ENCODE measurements at regions not wholly inside any gene's neighbourhood (a gene's known extent, or its start where the extent isn't known, plus 50 kb on each side); places are given as distances from the start of the nearest gene placed in this dataset.

DNA sequence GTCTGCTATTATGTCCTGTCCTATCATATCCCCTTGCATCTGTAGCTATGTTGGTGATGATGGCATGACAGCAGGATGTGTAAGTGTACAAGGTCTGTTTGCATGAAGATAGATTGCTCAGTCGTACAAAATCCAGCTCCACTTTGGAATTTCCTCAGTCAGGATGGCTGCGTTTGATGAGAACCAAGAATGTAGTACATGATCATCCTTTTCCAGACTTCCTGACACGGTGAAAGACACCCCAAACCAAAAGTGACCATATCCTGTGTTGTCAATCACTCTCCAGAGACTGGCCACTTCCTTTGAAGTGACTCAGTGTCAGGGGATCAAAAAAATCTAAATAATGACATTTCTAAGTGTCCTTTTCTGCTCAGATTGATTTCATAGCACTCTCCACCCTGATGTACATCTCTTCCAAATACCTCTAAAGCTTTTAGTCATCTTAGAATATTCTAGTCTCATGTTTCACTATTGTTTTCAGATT lies 213.4 kb downstream of the PLK2 start:
- DNase-seq = peak; percentile 10

DNA sequence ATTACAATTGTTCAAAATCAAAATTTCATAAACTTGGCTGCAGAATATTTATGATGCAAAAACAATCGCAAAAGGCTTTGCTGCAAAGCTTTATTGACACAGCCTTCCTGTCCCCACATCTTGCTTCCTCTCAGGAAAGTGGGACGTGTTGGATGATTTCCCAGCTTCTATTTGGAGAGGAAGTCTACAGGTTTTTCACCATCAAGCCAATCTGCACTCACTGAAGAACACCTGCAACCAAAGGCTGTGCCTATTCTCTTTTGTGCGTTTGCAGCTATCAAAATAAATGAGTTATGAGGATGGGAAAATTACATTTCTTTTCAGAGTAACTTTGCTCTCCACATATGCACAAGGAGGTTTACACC lies 214.4 kb downstream of the PLK2 start:
- DNase-seq = no peak

DNA sequence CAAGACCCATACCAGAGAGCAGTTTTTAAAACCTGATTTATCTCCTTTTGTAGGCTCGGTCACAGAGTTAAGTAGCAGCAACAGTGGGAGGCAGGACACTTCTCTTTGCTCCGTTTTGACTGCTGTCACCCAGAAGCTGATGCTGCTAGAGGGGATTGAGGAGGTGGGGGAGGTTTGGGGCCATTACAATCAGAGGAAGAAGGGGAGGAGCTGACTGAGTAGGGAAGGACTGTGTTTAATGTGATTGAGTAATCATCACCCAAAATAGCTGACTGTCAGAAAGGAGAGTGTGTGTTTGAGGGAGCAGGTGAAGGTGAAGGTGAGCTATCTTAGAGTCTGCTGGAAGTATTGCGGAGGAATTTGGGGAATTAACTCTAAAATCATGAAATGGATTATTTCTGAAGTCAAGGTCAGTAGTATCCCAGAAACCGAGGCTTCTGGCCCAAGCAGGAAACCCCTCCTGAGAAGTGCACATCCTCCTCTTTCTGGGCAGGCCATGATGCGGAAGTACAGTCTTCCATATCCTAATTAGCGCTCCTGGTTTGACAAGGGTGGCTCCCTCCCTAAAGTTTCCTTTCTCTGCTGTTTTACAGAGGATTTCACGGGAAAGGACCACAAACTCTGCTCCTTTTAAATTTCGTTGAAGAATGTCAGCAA lies 214.9 kb downstream of the PLK2 start:
- no peak for DNase-seq

DNA sequence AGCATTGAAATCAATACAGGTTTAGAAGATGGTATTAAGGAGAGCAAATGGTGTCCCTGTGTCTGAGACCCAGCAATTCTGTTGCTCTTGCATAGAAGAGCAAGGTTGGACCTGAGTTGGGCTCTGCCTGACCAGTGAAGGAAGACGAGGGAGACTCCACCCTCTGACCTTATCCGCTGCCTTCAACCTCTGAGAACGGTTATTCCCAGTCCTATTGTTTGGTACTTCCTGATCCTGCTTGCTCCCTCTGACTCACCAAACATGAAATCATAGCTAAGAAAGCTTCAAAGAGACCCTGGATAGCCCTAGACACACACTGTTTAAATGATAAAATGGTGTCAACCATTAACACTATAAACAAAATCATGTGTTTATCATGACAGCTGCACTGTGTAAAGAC lies 218.5 kb downstream of the PLK2 start:
- DNase-seq = no peak

DNA sequence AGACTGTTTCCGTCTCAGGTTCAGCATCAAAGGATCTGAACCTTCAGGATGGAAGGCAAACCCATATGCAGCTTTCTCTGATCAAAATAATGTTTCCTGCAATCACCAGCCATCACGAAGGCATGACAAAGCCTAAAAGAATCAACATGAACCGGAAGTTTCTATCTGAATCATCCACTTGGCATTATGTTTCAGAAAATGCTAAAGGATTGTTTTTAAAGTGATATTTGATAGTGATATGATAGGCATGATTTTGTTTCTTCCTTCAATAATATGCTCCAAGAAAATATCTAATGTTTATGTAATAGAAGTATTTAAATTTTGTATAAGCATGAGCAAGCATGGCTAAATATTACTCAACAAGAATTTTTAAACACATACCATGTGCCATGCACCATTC lies 219.6 kb downstream of the PLK2 start:
- peak; percentile 79 for DNase-seq

DNA sequence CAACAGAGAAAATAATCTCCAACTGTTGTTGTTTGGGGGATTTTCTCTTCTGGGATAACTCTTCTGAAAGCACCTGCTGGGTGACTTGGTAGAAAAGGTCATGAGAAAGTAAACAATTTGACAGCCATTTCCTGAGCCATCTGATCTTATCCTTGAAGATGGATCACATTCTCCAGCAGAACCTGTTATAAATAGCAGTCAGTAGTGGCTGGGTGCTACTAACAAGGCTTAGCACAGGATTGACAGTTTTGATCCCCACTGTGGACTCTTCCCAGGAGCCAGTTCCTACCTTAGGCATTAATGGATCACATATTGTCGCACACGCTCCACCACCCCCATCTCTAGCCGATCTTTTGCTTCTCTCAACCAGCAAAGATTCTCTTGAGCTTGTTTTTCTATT lies 220.2 kb downstream of the PLK2 start:
- DNase-seq = no peak

DNA sequence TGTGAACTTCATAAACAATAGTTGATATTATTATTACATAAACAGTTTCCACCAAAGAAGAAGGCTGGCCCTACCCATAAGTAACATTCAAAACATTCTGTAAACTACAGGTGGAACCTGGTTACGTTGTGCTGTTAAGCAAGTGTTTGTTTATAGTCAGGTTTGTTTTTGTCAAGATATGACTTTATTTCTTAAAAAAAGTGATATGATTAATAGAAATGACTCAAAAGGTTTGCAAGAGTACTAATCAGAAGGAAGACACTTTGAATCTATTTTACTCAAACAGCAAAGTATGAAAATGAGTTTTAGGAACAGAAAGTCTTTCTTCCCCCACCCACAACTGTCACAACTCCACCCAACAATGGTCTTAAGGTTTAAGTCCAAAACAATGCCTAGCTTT lies 220.8 kb downstream of the PLK2 start:
- DNase-seq = no peak

DNA sequence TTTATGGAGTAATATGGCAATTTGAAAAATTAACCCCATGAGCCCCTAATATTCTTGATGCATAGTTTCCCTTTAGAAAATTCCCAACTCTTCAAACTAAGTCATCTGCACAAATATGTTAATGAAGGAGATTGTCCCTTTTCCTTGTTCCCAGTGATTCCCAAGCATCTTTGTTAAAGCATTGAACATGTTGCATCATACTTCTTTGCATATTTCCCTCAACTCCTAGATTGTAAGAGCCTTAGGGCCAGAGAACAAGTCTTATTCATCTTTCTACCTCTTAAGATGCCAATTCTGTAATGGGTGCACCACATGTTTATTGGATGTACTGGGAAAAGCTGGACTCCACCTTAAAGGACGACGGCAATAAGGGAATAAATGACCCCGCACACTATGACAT lies 223.4 kb downstream of the PLK2 start:
- no peak for DNase-seq

DNA sequence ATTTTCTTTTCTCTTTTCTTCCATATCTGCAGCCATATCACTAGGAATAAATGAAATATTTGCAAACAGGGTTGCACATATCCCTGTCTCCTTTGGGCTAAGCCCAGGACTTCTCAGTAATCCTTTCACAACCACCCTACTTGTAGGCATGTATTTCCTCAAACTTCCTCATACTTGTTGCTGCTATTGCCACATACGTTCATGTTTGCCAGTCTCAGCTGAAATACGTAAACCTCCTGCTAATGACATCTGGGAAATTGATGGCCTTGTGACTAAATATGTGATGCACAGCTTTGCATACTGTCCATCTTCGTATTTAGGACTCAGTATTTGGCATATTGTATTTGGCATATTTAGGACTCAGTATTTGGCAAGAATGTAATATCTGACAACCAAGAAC lies 224.6 kb downstream of the PLK2 start:
- DNase-seq = peak; percentile 19

DNA sequence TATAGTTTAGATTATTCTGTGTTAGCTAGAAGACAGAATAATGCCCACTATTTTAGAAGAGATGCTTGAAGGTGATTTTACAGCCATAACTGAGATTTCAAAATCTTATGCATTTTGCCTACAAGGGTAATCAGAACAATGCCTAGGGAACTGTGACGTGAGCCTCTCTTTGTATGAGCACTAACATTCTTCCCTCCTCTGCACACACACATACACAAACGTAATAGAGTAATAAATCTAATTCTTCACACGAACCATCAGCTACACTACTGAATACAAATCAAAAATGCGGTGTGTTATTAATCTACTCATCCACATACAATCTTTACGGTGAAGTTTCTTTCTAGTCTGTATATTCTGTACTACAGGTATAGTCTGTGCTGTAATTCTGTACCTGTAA lies 227.8 kb downstream of the PLK2 start:
- no peak for DNase-seq

DNA sequence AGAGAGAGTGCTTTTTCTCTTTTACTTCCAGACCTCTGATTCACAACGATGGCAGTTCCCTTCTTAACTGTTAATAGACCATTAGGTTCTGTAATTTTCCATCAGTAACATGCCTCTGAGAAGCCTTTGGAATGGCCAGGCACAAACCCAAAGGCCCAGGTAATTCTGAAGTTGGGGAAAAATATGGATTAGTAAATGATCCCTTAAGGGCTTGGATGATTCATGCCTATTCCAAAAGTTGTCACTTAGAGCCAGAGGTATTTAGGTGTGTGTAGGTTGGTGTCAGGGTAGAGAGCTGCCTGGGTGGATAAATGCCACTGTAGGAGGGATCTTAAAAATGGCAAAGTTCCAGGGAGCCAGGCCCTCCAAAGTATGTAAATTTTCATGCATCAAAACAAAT lies 228.8 kb downstream of the PLK2 start:
- DNase-seq = no peak

DNA sequence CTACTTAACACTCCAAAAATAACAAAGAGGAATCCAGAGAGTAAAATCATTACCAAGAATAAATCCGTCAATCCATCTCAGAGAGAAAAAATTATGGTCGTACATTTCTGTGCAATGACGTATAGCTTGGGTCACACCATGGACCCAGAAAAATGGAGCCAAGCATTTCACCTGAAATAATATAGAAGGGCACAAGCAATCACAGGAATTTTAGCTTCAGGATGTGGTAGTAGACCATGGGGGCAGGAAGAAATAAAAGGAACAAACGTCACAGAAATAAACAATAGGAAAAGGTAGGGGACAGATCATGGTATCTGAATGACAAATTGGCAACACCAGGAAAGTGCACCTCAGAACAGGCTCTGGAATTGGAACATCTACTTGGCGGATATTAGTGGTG lies 231.0 kb downstream of the PLK2 start:
- no peak for DNase-seq

DNA sequence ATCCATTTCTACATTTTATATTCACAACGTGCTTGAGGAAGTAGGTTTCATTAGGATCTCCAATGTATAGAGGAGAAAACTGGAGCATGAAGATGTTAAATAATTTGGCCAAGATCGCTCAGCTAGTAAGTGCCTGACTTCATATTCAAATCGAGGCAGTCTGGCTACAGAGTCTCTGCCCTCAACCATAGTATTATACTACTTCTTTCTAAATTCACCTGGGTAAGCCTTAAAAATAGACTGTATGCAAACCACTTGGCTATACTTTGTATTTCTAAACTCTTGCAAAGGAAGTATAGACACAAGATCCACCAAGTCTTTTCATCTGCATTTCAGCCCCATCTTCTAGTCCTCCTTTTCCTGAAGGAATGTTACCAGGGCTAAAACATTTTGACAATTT lies 232.0 kb downstream of the PLK2 start:
- DNase-seq = no peak

DNA sequence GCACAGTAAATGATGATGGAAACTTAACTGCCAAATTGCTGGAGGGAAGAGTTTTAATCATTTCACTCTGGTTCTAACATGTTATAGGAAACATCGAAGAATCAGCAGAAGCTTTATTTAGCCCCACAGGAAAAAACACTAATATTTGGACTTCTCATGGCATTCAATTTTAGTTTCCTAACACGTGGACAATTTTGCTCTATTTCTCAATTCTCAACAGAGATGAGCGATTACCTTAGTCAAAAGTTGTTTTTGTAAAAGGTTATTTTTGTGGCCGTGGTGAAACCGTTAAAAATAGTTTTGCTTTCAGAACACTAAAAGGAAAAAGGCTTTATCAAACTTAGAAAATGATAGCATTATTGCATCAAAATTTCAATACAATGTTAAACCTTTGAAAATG lies 235.2 kb downstream of the PLK2 start:
- DNase-seq = no peak

DNA sequence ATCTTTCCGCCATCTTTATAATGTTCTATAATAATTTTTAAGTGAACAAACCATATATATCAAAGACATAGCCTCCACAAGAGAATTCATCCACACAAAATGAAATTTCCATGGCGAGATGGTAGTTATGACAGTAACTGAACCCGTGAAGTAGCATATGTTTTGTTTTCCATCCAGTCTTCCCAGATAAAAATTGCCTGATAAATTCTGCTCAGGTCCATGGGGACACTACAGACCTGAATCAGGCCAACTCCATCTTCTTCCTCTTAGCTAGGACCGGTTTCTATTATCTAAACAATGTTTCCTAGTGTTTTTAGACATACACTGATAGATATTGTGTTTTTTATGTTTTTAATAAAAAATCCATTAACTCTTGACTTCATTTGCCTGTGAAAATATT lies 235.7 kb downstream of the PLK2 start:
- DNase-seq = no peak

DNA sequence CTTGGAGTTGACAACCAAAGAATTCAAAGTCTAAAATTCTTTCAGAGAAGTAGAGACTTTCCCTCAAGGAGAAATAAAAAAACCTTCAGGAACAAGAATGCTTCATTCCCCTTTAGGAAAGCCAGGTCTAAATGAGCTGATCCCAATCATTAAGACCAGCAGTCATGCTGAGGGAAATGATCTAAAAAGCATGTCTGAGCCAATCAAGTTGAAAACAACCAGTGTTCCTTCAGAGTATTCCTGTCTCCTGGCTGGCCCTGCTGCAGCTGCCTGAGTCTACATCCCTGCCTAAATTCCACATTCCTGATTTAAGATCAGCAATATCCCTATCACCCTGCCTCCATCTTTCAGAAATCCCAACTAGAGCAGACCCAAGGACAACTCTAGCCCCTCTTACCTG lies 244.5 kb downstream of the PLK2 start:
- DNase-seq = no peak

DNA sequence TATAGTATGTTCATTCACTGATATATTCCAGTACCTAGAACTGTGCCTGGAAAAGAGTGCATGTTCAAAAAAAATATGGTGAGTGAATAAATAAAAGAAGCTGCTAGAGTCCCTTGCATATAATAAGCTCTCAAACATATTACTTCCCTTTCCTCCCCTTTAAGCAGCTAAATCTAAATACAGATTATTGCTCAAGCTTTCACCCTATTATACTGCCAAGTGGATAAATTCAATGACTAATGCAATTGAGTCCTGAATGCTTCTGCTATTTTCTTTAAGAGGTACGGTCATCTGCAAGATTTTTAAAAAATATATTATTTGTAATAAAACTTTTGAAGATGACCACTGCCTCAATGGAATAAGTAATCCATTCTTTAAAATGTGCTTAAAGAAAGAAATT lies 248.4 kb downstream of the PLK2 start:
- no peak for DNase-seq

DNA sequence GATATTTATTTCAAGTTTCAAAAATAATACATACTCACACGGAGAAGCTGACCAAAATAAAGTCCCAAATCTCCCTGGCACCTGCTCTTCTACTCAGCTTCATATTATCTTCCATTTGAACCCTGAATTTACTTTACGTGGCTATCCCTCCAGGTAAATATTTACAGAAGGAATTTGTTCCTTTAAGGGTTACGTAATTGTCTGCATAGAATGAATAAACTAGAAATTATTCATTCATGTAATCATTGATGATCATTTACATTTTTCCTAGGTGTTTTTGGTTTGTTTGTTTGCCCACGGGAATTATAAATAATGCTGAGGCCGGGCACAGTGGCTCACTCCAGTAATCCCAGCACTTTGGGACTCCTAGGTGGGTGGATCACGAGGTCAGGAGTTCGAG lies 251.2 kb downstream of the PLK2 start:
- no peak for DNase-seq

DNA sequence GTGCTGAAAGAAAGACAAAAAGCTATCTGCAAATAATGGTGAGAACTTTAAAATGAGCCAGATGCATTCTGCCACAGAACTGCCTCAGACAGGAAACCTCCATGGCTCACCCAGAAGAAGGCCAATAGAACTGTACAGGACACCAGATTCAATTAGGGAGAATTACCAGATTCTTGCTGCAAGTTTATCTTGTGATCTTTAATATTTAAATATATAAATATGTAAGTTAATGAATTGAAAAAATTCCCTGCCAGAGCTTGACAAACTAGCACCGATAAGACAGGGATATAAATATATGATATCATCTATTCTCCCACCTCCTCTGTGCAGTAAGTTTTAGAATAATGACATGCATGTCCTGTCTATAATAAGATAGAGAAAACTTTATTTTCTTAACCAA lies 252.8 kb downstream of the PLK2 start:
- no peak for DNase-seq

DNA sequence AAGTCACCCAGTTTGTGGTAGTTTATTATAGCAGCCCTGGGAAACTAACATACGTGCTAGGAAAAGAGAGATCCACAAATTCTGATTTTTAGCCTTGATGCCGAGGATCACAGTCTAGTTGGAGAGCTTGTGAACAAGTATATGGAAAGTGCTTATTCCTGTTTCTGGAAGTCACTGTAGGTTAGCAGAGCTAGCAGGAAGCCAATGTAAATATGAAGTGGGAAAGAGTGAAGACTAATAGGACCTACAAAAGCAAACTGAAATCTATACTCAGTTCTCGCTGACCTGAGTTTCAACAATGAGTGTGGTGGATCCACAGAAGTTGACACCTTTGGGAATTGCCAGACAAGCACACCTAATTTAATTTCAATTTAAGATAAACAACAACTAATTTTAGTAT lies 254.9 kb downstream of the PLK2 start:
- DNase-seq = no peak

DNA sequence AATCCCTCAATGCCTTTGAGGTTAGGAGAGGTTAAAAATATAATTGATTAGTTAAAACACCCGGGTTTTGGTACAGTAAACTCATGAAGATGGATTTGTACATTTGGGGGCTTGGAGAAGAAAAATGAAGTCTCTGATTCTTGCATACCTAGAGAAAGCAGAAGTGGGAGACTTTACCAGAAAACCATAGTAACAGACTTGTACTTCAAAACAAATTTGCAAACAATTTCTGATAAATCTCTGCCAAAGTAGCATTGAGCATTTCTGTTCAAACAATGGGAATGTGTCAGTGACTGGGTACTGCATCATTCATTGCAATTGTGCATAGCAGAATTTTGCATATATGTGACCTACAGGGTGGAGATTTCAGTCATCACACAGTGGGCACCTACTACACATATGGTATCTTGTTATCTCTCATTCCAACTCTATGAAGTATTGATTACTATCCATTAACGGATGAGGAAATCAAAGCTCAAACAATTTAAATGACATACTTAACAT lies 256.9 kb downstream of the PLK2 start:
- DNase-seq = no peak

DNA sequence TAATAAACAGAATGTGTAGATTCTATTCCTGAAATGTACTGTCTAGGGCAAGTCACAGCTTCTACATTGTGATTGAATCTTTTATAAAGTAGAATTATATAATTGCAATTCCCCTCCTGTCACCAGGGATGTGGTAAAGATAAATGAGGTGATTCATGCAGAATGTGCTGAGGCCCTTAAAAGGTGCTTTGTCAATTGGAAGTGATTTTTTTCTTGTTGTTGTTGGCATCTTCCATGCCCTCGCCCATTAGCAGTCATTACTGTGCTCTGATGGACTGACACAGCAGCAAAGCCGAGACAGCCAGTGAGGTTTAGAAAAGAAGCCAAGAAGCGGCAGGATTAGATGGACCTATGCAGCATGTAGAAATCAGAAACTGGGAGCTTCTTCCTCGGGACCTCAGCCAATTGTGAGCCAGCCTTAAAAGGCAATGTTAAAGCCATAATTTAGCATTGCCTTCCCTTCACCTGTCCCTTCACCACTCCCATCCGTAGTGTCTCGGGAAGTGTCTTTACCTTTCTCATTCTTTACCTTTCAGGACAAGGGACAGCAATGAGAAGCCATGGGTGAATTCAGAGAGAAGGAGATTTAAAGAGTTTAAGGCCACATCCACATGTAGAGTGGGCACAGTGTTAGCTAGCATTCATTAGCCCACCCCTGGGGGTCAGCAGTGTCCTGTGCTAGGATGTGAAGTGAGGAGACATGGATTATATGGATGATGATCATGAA lies 257.8 kb downstream of the PLK2 start:
- peak; percentile 7 for DNase-seq

DNA sequence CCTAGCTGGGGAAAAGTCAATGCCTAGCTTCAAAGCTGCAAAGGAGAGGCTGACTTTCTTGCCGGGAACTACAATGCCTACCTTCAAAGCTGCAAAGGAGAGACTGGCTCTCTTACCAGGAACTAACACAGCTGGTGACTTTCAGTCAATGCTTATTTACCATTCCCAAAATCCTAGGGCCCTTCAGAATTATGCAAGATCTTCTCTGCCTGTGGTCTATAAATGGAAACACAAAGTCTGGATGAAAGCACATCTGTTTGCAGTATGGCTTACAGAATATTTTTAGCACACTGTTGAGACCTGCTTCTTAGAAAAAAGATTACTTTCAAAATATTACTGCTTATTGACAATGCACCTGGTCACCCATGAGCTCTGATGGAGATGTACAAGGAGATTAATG lies 259.4 kb downstream of the PLK2 start:
- no peak for DNase-seq

DNA sequence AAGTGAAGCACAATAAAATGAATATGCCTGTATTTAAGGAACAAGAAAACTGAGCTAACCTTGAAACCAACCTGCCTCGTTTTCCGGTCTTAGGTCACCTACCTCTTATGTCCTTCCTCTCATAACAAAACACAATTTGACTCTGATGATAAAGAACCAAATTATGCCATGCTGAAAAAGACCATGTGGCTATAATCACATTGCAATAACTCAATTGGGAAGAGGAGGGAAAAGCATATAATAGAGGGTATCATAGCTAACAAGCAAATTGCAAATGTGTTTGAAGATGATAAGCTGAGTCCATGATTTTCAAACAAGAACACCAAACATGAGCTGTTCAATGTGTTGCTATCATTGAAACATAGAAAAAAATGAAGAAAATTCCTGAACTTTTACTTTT lies 260.8 kb downstream of the PLK2 start:
- no peak for DNase-seq

DNA sequence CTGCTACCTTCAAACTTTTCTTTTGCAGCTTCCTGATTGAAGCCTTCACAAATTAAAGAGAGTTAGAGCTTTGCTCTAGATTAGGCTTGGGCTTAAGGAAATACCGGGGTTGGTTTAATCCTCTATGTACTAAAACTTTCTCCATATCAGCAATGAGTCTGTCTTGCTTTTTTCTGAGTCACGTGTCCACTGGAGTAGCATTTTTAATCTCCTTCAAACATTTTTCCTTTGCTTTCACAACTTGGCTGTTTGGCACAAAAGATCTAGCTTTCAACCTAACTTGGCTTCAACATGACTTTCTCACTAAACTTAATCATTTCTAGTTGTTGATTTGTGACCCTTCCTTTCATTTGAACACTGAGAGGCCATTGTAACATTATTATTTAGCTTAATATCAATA lies 261.6 kb downstream of the PLK2 start:
- no peak for DNase-seq
